K562 (cell line): ENCODE measurements at regions not wholly inside any gene's neighbourhood (a gene's known extent, or its start where the extent isn't known, plus 50 kb on each side); places are given as distances from the start of the nearest gene placed in this dataset.

ENCODE experiments used
- ATAC-seq: fragments of 200-7000 bp; cut with Tn5 transposase; 3 replicates; pipeline ENCODE4 v1.9.1; 2020; ENCODE audit warnings: moderate library complexity
- BruUV-seq: library from RNA; stranded (reverse); fragments of 400-500 nt; replicated peaks from 2 replicates; lab custom pipeline; 2021; lab: Mats Ljungman, UMichigan
- CTCF ChIA-PET: fragments of 300-600 bp; formaldehyde crosslinking; extraction: SDS; loops from one replicate; lab custom pipeline; 2021; ENCODE audit warnings: low intra/inter-chr PET ratio; lab: Yijun Ruan, JAX
- POLR2A ChIA-PET: fragments of 300-600, 350-650 bp; sonication (Branson Sonifier 250); formaldehyde crosslinking; extraction: SDS; loops from one replicate; lab custom pipeline; 2021; ENCODE audit warnings: antibody characterized with exemption, inconsistent platforms; lab: Yijun Ruan, JAX
- DNase-seq, 4 experiments: peaks; one replicate each; pipeline versions ENCODE4 v3.0.0 to v3.0.0-alpha.2; 2011 to 2018; ENCODE audit warnings: low spot score in 3 of 4, mixed read lengths in 3 of 4; ENCODE audit errors: extremely low read depth in 1 of 4
- FAIRE-seq: peaks from 2 replicates; lab custom pipeline; 2011; peaks lifted over from hg19 to GRCh38; lab: Jason Lieb, UNC
- H2AFZ ChIP-seq: 2 replicates; pipeline ENCODE4 v1.6.0; 2011; ENCODE audit warnings: low read depth, low read length, control low read depth, inconsistent platforms
- H3K27ac ChIP-seq: fragments of 200-600 bp; 3 replicates; pipeline ENCODE4 v1.8.0; 2011; ENCODE audit warnings: low read depth, mild to moderate bottlenecking, control low read depth, inconsistent platforms, low read length, moderate library complexity, mixed read lengths; ENCODE audit errors: extremely low read depth
- H3K27me3 ChIP-seq, 2 experiments: fragments of 300-600 bp in 1 of 2; 2 replicates in 1 of 2; 3 replicates in 1 of 2; pipeline versions ENCODE4 v1.6.0 to v1.8.0; 2011; ENCODE audit warnings: inconsistent platforms in 2 of 2, low read length in 2 of 2, mild to moderate bottlenecking in 1 of 2, mixed read lengths in 1 of 2, moderate library complexity in 1 of 2; ENCODE audit not compliant: control insufficient read depth in 2 of 2, insufficient read depth in 2 of 2
- H3K36me3 ChIP-seq: fragments of 300-600 bp; 3 replicates; pipeline ENCODE4 v1.8.0; 2011; ENCODE audit warnings: mild to moderate bottlenecking, low read length, inconsistent platforms; ENCODE audit not compliant: control insufficient read depth, insufficient read depth
- H3K4me1 ChIP-seq, 2 experiments: fragments of 200-600 bp in 1 of 2; replicated peaks in 1 of 2; 2 replicates in 1 of 2; 3 replicates in 1 of 2; pipeline versions ENCODE4 v1.5.1 to v1.8.0; 2011; ENCODE audit warnings: inconsistent platforms in 2 of 2, low read length in 2 of 2, mild to moderate bottlenecking in 1 of 2, mixed read lengths in 1 of 2, moderate library complexity in 1 of 2; ENCODE audit not compliant: control insufficient read depth in 2 of 2, insufficient read depth in 2 of 2
- H3K4me2 ChIP-seq: 2 replicates; pipeline ENCODE4 v1.6.1; 2011; ENCODE audit warnings: low read length, control low read depth, inconsistent platforms, mixed read lengths; ENCODE audit not compliant: insufficient read depth
- H3K4me3 ChIP-seq: fragments of 200-600 bp; sonication (generic), shearing (Covaris generic); 2 replicates; pipeline ENCODE4 v1.5.1; 2016; ENCODE audit warnings: control low read depth, inconsistent platforms
- H3K79me2 ChIP-seq: fragments of 200-600 bp; 3 replicates; pipeline ENCODE4 v1.8.0; 2011; ENCODE audit warnings: low read length, inconsistent platforms; ENCODE audit not compliant: control insufficient read depth, insufficient read depth
- H3K9ac ChIP-seq, 2 experiments: 2 replicates each; pipeline versions ENCODE4 v1.6.0 to v1.6.1; 2011; ENCODE audit warnings: low read depth in 2 of 2, low read length in 2 of 2, control low read depth in 1 of 2, inconsistent platforms in 1 of 2, mild to moderate bottlenecking in 1 of 2, mixed read lengths in 1 of 2; ENCODE audit not compliant: insufficient read depth in 1 of 2
- H3K9me1 ChIP-seq: one replicate; pipeline ENCODE4 v1.6.0; 2011; ENCODE audit warnings: inconsistent platforms, mild to moderate bottlenecking, low read length, moderate library complexity; ENCODE audit not compliant: control insufficient read depth, insufficient read depth
- H3K9me3 ChIP-seq: replicated peaks from 2 replicates; pipeline ENCODE4 v1.5.1; 2011; ENCODE audit warnings: low read depth, low read length, inconsistent platforms; ENCODE audit not compliant: control insufficient read depth, insufficient read depth
- H4K20me1 ChIP-seq: replicated peaks from 2 replicates; pipeline ENCODE4 v1.6.1; 2011; ENCODE audit warnings: low read length, inconsistent platforms, mixed read lengths; ENCODE audit not compliant: control insufficient read depth, insufficient read depth
- ARID1B ChIP-seq: fragments of 450-650 bp; IDR thresholded peaks from 2 replicates; pipeline ENCODE4 v1.6.1; 2016; ENCODE audit warnings: antibody characterized with exemption, mild to moderate bottlenecking, inconsistent platforms
- ETV6 ChIP-seq, 3 experiments: fragments of 150-350 bp in 1 of 3; sonication (generic) in 1 of 3; formaldehyde crosslinking in 1 of 3; IDR thresholded peaks; 2 replicates each; pipeline versions ENCODE4 v1.6.1 to v1.8.0; 2014 to 2022; ENCODE audit warnings: borderline replicate concordance in 2 of 3, low read depth in 2 of 3, antibody characterized with exemption in 1 of 3, low read length in 1 of 3, mild to moderate bottlenecking in 1 of 3, missing genetic modification reagents in 1 of 3
- HDAC3 ChIP-seq: fragments of 450-650 bp; IDR thresholded peaks from 2 replicates; pipeline ENCODE4 v1.6.1; 2018; ENCODE audit warnings: borderline replicate concordance, mild to moderate bottlenecking, moderate library complexity; ENCODE audit not compliant: partially characterized antibody
- HINFP ChIP-seq: fragments of 450-650 bp; conservative IDR thresholded peaks from 2 replicates; pipeline ENCODE4 v1.6.1; 2016; ENCODE audit warnings: missing genetic modification characterization, low read depth, mild to moderate bottlenecking, control low read depth, missing compliant biosample characterization
- KDM1A ChIP-seq, 2 experiments: fragments of 450-650 bp; IDR thresholded peaks; 2 replicates each; pipeline ENCODE4 v1.6.1; 2016; ENCODE audit warnings: mild to moderate bottlenecking in 2 of 2
- NFIX ChIP-seq: fragments of 250-450 bp; sonication (Bioruptor Pico); IDR thresholded peaks from 2 replicates; pipeline ENCODE4 v1.4.0; 2020; ENCODE audit warnings: low read depth, mild to moderate bottlenecking, moderate library complexity
- RERE ChIP-seq: sonication (generic); formaldehyde crosslinking; IDR thresholded peaks from 2 replicates; pipeline ENCODE4 v1.8.0; 2023; ENCODE audit warnings: missing genetic modification reagents, mild to moderate bottlenecking, borderline replicate concordance
- SLC30A9 ChIP-seq: fragments of 250-450 bp; sonication (Bioruptor Pico); IDR thresholded peaks from 2 replicates; pipeline ENCODE4 v1.8.0; 2022; ENCODE audit warnings: mild to moderate bottlenecking, moderate library complexity
- SRF ChIP-seq, 2 experiments: fragments of 250-450, 450-650 bp in 1 of 2; sonication (Bioruptor Pico) in 1 of 2; sonication (generic) in 1 of 2; formaldehyde crosslinking; IDR thresholded peaks; 2 replicates each; pipeline versions ENCODE4 v1.5.0 to v1.5.1; 2020 to 2022; ENCODE audit warnings: mild to moderate bottlenecking in 1 of 2, missing genetic modification reagents in 1 of 2
- TRIM25 ChIP-seq: fragments of 450-650 bp; IDR thresholded peaks from 2 replicates; pipeline ENCODE4 v1.7.0; 2016; ENCODE audit warnings: borderline replicate concordance
- ZNF551 ChIP-seq: fragments of 250-450 bp; sonication (Bioruptor Pico); IDR thresholded peaks from 2 replicates; pipeline ENCODE4 v1.5.0; 2021; ENCODE audit warnings: mild to moderate bottlenecking, moderate library complexity
- WGBS: fragments of 100-300 bp; shearing (Covaris generic); methylation state at CpG from one replicate; pipeline ENCODE4 v1.1.6; 2016; ENCODE audit warnings: low coverage, mixed read lengths; ENCODE audit not compliant: insufficient coverage; ENCODE audit errors: missing lambda C conversion rate; 5-methylcytosine and 5-hydroxymethylcytosine counted together
- in situ Hi-C: fragments of 300-500 bp; cut with MboI; formaldehyde crosslinking; loops from 4 replicates; pipeline ENCODE4 v1.15.0; 2018; ENCODE audit warnings: inconsistent platforms, mixed read lengths
- intact Hi-C: fragments of 100-400 bp; cut with micrococcal nuclease; formaldehyde crosslinking; loops from 2 replicates; pipeline ENCODE4 v1.14.2; 2022

GRCh38 chr15:26438718-26439117 lies 334.1 kb downstream of the GABRB3 start (continued):
- TF ChIP-seq RERE (CRISPR knock-in tag): no peak
- no peak for TF ChIP-seq ARID1B

GRCh38 chr15:26438316-26438715 lies 334.6 kb downstream of the GABRB3 start:
- intact Hi-C loops: no loop called here
- no peak for FAIRE-seq
- Histone ChIP-seq H2AFZ (no peak overlapping the region), H3K36me3 (no peaks in the 10 kb centered on the region), H3K4me2 (no peak overlapping the region), H3K9me1 (no peaks in the 10 kb centered on the region), H3K4me3 (no peak overlapping the region), H3K9ac (no peak overlapping the region), H3K9me3 (no peaks in the 10 kb centered on the region), H3K27me3 (no peaks in the 10 kb centered on the region), H3K27ac (no peak overlapping the region), H4K20me1 (no peaks in the 10 kb centered on the region), H3K4me1 (no peaks in the 10 kb centered on the region), H3K79me2 (no peaks in the 10 kb centered on the region)
- in situ Hi-C loops: no loop called here
- BruUV-seq: no TSS peak
- ChIA-PET CTCF (no interaction called here), POLR2A (no interaction called here)
- DNase-seq: no peak
- 2% methylated on average over 4 of the region's 4 CpGs for WGBS
- ATAC-seq: no peak
- no peak for TF ChIP-seq HDAC3
- TF ChIP-seq NFIX: no peak
- TF ChIP-seq SRF (CRISPR knock-in tag; IDR thresholded peaks at IDR 0.05): no peak
- TF ChIP-seq ZNF551 (CRISPR knock-in tag): no peak
- TF ChIP-seq KDM1A (IDR thresholded peaks at IDR 0.05): no peak
- no peak for TF ChIP-seq HINFP (tag)
- no peak for TF ChIP-seq SLC30A9 (CRISPR knock-in tag)
- no peak for TF ChIP-seq TRIM25
- TF ChIP-seq ETV6 (IDR thresholded peaks at IDR 0.05; ENCODE audit: borderline replicate concordance in 1 of 2, low read depth in 2 of 2, low read length in 1 of 2): no peak
- TF ChIP-seq ETV6 (CRISPR knock-in tag; IDR thresholded peaks at IDR 0.05; ENCODE audit: borderline replicate concordance): no peak
